Chondrocyte (in vitro differentiated cells): ENCODE measurements at regions not wholly inside any gene's neighbourhood (a gene's known extent, or its start where the extent isn't known, plus 50 kb on each side); places are given as distances from the start of the nearest gene placed in this dataset.
"Not testable (repeated sequence)": the region's sequence is repeated elsewhere in the genome, so short reads cannot be mapped to it uniquely, and the experiment has no call there.

Experiments used
- DNase-seq: peaks from one replicate; pipeline ENCODE4 v3.0.0; 2021; ENCODE audit warnings: mixed read lengths, low spot score
- H3K27ac Mint-ChIP-seq: one replicate; pipeline ENCODE4 v1.8.0; 2021; ENCODE audit warnings: mild to moderate bottlenecking, moderate library complexity, mixed read lengths; ENCODE audit not compliant: unreplicated experiment
- H3K27me3 Mint-ChIP-seq: 2 replicates; pipeline ENCODE4 v1.8.0; 2021; ENCODE audit warnings: low read depth, mixed read lengths
- H3K36me3 Mint-ChIP-seq: 2 replicates; pipeline ENCODE4 v1.8.0; 2021; ENCODE audit warnings: low read depth, mixed read lengths
- H3K4me1 Mint-ChIP-seq: 2 replicates; pipeline ENCODE4 v1.8.0; 2021; ENCODE audit warnings: low read depth, mild to moderate bottlenecking, mixed read lengths
- H3K4me3 Mint-ChIP-seq: one replicate; pipeline ENCODE4 v1.8.0; 2021; ENCODE audit warnings: mild to moderate bottlenecking, moderate library complexity, mixed read lengths; ENCODE audit not compliant: unreplicated experiment
- H3K9me3 Mint-ChIP-seq: 2 replicates; pipeline ENCODE4 v1.8.0; 2021; ENCODE audit warnings: low read depth, mixed read lengths
- CTCF ChIP-seq: fragments of 200-600 bp; sonication (generic); IDR thresholded peaks from 2 replicates; pipeline ENCODE4 v1.5.0; 2021; ENCODE audit warnings: antibody characterized with exemption, mild to moderate bottlenecking, moderate library complexity

- peaks cover 38% of the 10 kb centered on the region for H3K27me3 Mint-ChIP-seq
- no peak overlapping the region for H3K4me3 Mint-ChIP-seq
- no peaks in the 10 kb centered on the region for H3K4me1 Mint-ChIP-seq
- no peaks in the 10 kb centered on the region for H3K36me3 Mint-ChIP-seq
- no peak for TF ChIP-seq CTCF
- no peak for DNase-seq
- H3K27ac Mint-ChIP-seq = no peak overlapping the region
- H3K9me3 Mint-ChIP-seq = no peaks in the 10 kb centered on the region
Observed at GRCh38 chr22:22122348-22123117, 122.1 kb upstream of the VPREB1 start.

GRCh38 chr22:22121445-22121844 lies 123.1 kb upstream of the VPREB1 start:
- no peak for DNase-seq
- Mint-ChIP-seq H3K27me3 (peaks cover 30% of the 10 kb centered on the region), H3K4me1 (no peaks in the 10 kb centered on the region), H3K4me3 (no peak overlapping the region), H3K9me3 (no peaks in the 10 kb centered on the region), H3K27ac (no peak overlapping the region), H3K36me3 (no peaks in the 10 kb centered on the region)
- no peak for TF ChIP-seq CTCF

- Mint-ChIP-seq H3K27ac (no peak overlapping the region), H3K4me3 (no peak overlapping the region), H3K9me3 (no peaks in the 10 kb centered on the region), H3K27me3 (peaks cover 24% of the 10 kb centered on the region), H3K36me3 (no peaks in the 10 kb centered on the region), H3K4me1 (no peaks in the 10 kb centered on the region)
- no peak for DNase-seq
- TF ChIP-seq CTCF = no peak
Observed at GRCh38 chr22:22120160-22120559, 124.4 kb upstream of the VPREB1 start.

- H3K27me3 Mint-ChIP-seq = peaks cover 24% of the 10 kb centered on the region
- H3K36me3 Mint-ChIP-seq = no peaks in the 10 kb centered on the region
- H3K27ac Mint-ChIP-seq = no peak overlapping the region
- DNase-seq = no peak
- no peak overlapping the region for H3K4me3 Mint-ChIP-seq
- no peaks in the 10 kb centered on the region for H3K9me3 Mint-ChIP-seq
- no peaks in the 10 kb centered on the region for H3K4me1 Mint-ChIP-seq
- TF ChIP-seq CTCF = no peak
Observed at GRCh38 chr22:22118987-22119386, 125.6 kb upstream of the VPREB1 start.

- not testable (repeated sequence) for H3K27ac Mint-ChIP-seq, H3K9me3 Mint-ChIP-seq, DNase-seq, H3K4me3 Mint-ChIP-seq, H3K36me3 Mint-ChIP-seq, H3K4me1 Mint-ChIP-seq
- peaks cover 22% of the 10 kb centered on the region for H3K27me3 Mint-ChIP-seq
Observed at GRCh38 chr22:22117864-22118544, 126.6 kb upstream of the VPREB1 start.

- not testable (repeated sequence) for H3K4me1 Mint-ChIP-seq, H3K36me3 Mint-ChIP-seq, DNase-seq, H3K27ac Mint-ChIP-seq, H3K4me3 Mint-ChIP-seq, H3K9me3 Mint-ChIP-seq
- H3K27me3 Mint-ChIP-seq = peaks cover 18% of the 10 kb centered on the region
Observed at GRCh38 chr22:22116997-22117770, 127.4 kb upstream of the VPREB1 start.
